GM12892 (cell line): ENCODE measurements at regions not wholly inside any gene's neighbourhood (a gene's known extent, or its start where the extent isn't known, plus 50 kb on each side); places are given as distances from the start of the nearest gene placed in this dataset.

Experiments used
- POLR2A ChIP-seq: IDR thresholded peaks from 2 replicates; pipeline ENCODE4 v1.6.1; 2011; ENCODE audit warnings: low read depth, low read length, control low read depth
- POLR2AphosphoS5 ChIP-seq: IDR thresholded peaks from 2 replicates; pipeline ENCODE4 v1.6.1; 2011; ENCODE audit warnings: low read depth, low read length, control low read depth
- TAF1 ChIP-seq: IDR thresholded peaks from 2 replicates; pipeline ENCODE4 v1.6.1; 2011; ENCODE audit warnings: low read depth, mild to moderate bottlenecking, control low read depth, low read length, borderline replicate concordance

GRCh38 chr17:12209632-12210191 lies 189.0 kb downstream of the MAP2K4 start:
- TF ChIP-seq POLR2A (no peak), POLR2AphosphoS5 (no peak), TAF1 (no peak)
